NCI-H1436 treated with DMSO at 0.1 percent for 48 hours (cell line): ENCODE measurements at regions not wholly inside any gene's neighbourhood (a gene's known extent, or its start where the extent isn't known, plus 50 kb on each side); places are given as distances from the start of the nearest gene placed in this dataset.

Source experiments
- DNase-seq: peaks from one replicate; lab custom pipeline; 2025; lab: John Stamatoyannopoulos, UW

DNA sequence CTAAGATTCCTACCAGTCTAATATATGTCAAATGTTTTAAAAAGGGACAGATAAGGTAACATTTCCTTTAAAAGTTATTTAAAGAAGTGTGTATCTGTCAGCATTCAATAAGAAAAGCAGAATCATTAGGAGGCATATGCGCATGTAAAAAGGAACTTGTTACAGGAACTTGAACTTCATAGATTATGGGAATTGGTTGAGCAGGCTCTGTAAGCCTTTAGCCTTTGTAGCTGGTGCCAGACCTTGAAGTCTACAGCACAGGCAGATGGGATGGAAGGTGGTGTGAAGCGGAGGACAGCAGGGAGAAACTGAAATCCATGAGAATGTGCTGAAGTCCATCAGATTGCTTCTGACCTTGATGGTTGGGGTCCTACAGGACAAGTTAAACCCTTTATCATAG is 138.3 kb upstream of the ST6GAL2 start:
- DNase-seq = no peak

DNA sequence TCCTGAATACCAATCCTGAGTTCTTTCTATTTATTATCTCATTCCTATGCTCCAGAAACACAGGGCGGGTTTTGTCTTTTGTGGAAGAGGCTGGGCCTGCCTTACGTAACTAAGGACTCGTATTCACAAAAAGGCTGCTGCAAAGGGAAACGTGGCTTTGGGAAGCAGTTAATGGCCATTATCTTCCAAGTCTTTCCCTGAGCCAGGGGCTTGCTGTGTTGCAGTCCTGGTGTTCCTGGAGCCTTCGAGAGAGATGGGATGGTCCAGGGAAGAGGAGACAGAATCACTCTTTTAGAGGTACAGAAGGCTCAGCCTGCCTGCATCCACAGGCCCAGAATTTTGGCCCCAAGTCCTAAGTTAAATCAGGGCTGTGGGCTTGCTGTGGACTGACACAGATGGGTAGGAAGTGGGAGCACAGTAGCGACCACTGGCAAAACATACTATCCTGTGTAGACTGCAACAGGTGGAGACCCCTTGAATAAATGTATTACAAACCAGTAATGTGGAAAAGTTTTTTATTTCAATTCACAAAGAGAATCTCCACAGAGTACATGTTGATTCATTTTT is 139.4 kb upstream of the ST6GAL2 start:
- no peak for DNase-seq

DNA sequence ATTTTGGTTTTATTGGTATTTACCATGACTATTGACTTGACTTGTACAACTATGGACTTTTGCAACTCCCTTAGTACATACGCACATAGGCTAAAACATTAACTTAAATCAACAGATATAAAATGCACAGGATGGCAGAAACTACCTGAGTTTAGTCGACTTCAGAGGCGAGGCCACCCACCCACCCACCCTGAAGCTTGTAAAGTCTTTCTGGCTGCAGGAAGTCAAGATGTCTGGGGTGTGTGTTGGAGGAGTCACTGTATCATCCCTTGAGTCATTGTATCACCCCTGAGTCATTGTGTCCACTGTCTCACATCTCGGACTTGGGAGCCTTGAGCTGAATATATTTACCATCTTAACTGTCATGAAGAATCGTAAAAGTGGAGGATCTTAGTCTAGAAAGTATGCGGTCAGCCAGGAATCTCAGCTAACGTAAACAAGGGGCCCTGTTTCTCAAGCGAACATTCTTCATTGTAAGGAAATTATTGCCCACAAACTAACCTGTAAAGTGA is 140.0 kb upstream of the ST6GAL2 start:
- no peak for DNase-seq

DNA sequence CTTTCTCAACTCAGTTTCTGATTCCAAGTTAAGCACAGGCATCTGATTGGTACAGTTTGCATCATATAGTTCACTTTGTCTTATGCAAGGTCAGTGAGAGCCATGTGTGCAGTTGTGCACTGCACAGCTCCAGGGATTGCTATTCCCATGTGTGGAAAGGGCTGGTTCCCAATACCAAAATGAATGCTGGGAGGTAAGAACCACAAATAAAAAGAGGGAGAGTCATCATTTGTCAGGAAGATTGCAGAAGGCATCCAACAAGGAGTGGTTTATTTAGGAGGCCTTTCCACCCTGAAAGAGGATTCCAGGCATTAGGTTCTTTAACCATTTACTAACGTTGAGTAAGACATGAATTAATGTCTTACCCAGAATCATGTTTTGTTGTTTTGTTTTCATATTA is 141.2 kb upstream of the ST6GAL2 start:
- no peak for DNase-seq

DNA sequence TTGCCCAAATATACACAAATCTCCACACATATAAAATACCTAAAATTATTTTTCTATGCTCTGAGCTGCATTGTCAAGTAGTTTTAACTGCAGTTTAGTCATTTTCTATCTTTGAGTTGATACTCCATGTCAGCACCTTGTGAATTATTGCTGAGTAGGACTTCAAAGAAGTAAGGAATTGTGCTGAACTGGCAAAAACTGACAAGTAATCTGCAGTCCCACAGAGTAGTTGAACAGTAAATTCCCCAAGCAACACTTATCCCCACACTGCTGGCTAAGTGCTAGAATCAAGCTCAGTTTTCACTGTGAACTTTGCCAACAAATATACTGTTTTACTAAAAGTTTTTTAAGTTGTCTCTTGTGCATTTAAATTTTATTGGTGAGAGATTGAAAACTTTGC is 141.8 kb upstream of the ST6GAL2 start:
- DNase-seq = no peak

GRCh38 chr2:107028661-107029060 is 142.7 kb upstream of the ST6GAL2 start:
- DNase-seq = no peak

GRCh38 chr2:107036293-107036692 is 150.3 kb upstream of the ST6GAL2 start:
- DNase-seq = no peak

GRCh38 chr2:107062173-107062572 is 176.2 kb upstream of the ST6GAL2 start:
- DNase-seq = no peak

DNA sequence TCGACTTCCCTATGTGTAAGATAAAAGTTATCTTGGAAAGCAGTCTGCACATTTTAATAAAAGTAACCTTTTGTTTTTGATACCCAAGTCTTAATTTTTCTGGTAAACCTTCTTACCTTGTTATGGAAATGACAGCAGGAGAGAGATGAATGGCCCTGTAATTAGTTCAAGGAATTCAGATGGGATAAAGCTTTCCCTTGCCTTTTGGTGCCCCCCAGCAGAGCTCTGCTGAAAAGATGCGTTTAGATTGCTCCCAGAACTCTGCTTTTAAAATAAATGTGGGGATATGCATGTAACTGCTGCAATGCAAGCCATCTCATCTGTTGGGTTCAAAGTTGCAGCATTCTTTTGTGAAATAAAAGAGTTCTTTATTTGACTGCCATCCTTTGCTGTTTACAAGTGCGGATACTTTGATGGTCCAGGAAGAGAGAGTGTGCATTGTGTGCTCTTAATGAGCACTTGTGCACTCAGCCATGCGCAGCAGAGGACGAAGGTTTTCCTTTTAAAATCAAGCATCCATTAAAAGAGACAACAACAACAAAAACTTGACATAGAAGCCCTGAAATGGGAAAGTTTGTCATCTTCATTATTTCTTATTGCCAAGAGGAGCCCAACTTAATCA is 176.7 kb upstream of the ST6GAL2 start:
- no peak for DNase-seq

GRCh38 chr2:107063228-107063627 is 177.3 kb upstream of the ST6GAL2 start:
- no peak for DNase-seq

DNA sequence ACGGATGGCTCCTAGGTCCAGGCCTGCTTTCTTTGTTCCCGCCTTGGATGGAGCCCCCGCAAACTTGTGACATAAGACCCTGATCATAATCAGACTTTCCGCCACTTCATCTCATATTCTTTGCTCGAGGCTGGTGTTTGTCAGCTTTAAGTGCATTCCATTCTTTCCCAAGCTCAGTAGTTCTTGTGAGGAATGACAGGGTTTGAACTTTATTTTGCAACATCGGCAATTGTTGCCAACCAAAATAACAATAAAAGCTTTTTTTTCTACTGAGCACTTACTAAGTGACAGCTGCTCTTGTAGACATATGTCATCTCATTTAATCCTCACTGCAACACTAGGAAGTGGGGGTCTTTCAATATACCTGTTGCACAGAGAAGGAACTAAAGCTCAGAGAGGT is 178.8 kb upstream of the ST6GAL2 start:
- DNase-seq = no peak

DNA sequence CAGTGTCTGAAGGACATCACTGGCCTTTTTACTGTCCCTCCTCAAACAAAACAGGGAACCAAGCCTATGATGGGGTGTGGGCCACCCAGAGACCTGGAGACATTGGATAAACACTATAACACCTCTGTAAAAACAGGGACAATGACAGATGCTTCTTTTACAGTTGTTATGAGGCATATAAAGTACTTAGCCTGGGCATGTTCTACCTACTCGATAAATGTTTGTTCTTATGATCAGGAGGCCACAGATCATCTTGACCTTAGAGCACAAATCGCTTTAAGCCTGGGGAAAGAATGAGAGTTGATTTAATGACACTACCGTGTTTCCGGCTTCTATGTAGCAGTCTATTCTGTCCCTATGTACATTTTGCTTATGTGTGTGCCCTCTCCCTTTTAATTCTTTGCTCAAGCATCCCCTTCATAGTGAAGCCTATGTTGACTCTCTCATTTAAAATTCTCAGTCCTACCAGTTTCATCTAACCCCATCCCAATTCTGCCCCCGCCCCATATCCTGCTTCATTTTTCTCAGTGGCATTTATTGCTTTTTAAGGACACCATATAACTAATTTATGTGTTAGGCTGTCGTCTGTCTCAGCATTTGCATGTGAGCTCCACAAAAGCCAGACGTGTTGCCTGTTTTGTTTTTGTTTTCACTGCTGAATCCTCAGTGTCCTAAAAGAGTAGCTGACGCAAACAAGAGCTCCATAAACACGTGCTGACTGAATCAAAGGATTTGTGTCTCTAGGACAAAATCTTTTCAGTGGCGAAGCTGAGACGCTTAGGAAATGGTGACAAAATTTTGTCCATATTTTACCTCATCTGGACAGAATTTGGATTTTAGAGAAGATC is 182.3 kb upstream of the ST6GAL2 start:
- DNase-seq = no peak

GRCh38 chr2:107069890-107070289 is 183.9 kb upstream of the ST6GAL2 start:
- DNase-seq = no peak

DNA sequence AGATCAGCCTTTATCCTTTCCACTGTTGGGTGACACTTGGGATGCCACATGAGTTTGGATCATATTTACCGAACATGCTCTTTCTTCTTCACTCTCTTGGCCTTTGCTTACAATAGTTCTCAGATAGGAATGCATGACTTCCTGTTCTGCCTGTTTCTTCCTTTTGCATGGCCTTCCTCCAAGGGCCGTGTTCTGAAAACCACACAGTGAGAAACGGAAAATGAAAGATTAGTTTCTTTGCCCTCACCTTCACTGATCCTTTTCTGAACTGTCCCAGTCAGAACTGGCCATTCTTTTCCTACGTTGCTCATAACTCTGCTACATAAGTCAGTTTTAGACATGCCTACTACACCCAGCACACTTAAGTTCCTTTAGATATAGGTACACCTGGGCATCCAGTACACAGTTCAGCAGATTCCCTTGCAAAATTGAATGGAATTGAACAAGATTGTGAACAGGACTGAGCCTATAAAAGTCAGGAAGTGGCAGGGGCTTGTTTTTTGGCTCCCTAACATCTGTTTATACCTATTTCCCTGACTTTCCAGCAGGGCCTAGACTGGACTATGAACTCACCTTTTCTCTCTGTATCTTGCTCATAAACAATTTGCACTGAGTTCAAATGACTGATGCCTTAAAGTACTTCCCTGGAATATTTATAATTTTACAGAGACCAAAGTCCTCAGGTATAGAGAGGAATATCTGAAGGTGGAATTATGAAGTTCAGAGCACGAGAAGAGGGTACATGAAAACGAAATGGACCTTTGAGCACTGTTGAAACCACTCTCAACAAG is 186.4 kb upstream of the ST6GAL2 start:
- DNase-seq = no peak

GRCh38 chr2:107078584-107078983 is 192.6 kb upstream of the ST6GAL2 start:
- DNase-seq = no peak

DNA sequence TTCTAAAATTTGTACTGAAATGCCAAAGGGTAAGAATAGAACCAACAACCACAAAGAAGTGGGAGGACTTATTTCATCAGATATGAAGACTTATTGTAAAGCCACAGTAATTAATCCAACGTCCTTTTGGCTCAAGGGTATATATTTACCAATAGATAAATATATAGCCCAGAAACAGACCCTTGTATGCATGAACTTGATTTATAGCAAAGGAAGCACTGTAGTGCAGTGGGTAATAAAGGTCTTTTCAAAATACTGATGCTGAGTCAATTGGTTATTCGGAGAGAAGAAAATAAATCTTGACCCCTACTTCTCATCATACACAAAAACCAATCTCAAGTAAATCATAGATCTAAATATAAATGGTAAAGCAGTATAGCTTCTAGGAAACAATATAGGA is 200.5 kb upstream of the ST6GAL2 start:
- no peak for DNase-seq

- DNase-seq = no peak
These were observed 202.2 kb upstream of the ST6GAL2 start for GRCh38 chr2:107088156-107088555.

GRCh38 chr2:107091163-107091864 is 205.3 kb upstream of the ST6GAL2 start:
- DNase-seq = no peak

DNA sequence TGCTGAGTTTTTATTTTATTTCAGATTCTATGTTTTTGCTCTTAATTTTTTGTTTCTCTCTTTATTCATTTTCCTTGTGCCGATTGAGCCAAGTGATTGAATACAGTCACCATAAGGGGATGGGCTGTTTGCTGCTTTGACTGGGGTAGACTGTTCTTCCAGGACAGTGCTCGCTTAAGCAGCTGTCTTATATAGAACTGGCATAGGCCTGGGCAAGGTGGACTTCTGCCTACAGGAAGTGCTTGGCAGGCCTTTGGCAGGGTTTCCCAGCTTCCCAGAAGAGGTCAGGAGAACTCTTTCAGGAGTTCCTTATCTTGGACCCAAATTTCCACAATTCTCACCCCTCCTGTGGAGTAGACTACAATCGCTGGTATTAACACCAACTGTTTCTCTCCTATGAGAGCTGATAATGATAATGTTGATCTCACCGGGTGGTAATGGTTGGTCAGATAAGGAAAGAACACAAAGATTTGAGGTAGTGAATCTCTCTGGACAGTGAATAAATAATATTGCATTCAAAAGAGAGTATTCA is 207.5 kb upstream of the ST6GAL2 start:
- no peak for DNase-seq

GRCh38 chr2:107094450-107094986 is 208.6 kb upstream of the ST6GAL2 start:
- DNase-seq = no peak

DNA sequence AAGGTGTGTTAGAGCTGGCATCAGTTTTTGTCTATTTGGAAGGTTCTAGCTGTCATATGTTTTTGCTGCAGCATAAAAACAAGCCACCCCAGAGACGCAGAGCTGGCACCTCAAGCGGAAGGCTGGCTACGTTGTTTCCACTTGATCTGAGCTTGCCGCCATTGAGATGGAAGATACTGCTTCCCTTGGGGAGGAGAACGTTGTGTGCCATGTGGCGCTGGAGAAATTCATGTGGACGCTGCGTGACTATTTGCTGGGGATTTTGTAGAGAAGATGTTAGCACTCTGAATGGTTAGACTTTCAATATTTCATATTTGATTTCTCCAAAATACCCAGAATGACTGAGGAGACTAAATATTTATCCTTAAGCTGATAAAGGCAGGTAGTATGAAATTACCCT is 216.2 kb upstream of the ST6GAL2 start:
- no peak for DNase-seq
